NCI-H345 (cell line): ENCODE measurements at regions not wholly inside any gene's neighbourhood (a gene's known extent, or its start where the extent isn't known, plus 50 kb on each side); places are given as distances from the start of the nearest gene placed in this dataset.
"Not testable (repeated sequence)": the region's sequence is repeated elsewhere in the genome, so short reads cannot be mapped to it uniquely, and the experiment has no call there.

Experiments
- DNase-seq: peaks from one replicate; lab custom pipeline; 2025; lab: John Stamatoyannopoulos, UW

DNA sequence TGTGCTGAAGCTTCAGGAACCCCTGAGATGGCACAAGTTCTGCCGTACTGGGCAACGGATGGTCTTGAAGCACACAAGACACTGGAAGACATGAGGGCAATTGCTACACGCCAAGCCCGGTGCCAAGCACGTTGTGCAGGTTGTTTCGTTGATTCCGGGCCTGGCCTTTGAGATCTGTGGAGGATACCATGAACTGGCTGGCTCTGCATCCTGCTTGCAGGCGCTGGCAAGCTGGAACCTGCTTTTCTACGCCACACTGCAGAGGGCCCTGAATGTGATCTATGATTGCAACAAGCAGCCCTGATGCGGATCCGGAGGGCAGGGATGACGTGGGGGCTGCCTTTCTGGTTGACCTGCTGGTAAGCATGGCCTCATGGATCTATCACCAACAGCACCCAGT lies 262.5 kb upstream of the ATP10A start:
- no peak for DNase-seq

DNA sequence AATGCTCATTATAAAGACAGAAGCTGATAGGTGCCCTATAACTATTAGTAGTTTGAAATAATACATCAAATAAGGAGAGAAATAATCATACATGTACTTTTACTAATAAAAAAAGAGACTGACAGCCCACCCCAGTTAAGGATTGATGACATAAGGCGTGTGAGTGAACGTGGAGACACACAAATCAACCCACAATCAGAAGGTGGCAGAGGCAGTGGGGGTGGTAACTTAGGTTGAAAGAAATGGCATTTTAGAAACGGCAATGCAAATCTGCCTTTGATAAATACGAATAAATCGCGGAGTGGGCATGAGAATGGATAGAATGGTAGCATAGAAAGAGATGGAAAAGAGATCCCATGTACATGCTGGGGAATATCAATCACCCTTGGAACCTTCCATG lies 256.2 kb upstream of the ATP10A start:
- DNase-seq = no peak

DNA sequence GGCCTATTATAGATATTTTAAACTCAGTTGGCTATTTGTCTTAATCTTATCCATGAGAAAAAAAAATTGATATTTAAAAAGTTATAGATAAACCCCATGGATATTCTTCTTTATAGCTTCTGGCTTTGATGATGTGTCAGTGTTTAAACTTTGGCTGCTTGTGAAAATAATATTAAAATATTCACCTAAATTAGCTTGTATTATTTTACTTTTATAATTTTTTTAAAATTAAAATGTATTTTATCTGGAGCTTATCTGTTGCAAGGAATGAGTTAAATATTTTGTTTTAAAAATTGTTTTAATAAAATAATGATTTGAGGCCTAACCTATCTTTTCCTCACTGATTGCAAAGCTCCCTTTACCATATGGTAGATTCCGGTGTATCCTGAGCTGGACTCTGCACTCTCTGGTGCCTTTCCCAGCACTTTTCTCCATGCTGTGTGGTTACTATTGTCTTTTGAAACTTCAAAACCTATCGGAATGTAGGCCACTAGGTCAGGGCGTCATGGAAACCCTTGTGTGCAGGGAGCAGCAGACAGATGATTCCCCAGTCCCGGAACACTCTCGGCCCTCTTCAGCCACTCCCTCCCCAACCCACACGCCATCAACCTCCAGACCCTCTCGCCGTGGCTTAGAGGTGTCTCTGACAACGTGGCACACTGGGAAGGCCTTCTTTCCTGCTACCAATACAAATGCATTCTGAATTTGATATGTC lies 252.3 kb upstream of the ATP10A start:
- no peak for DNase-seq

DNA sequence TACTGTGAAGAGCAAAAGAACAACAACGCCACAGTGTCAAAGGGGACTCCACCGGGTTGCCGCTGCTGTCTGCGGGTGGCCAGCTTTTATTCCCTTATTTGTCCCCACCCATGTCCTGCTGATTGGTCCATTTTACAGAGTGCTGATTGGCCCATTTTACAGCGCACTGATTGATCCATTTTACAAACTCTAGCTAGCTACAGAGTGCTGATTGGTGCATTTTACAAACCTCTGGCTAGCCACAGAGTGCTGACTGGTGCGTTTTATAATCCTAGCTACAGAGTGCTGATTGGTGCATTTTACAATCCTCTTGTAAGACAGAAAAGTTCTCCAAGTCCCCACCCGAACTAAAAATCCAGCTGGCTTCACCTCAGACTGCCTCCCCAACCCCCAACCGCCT lies 251.0 kb upstream of the ATP10A start:
- DNase-seq = not testable (repeated sequence)

DNA sequence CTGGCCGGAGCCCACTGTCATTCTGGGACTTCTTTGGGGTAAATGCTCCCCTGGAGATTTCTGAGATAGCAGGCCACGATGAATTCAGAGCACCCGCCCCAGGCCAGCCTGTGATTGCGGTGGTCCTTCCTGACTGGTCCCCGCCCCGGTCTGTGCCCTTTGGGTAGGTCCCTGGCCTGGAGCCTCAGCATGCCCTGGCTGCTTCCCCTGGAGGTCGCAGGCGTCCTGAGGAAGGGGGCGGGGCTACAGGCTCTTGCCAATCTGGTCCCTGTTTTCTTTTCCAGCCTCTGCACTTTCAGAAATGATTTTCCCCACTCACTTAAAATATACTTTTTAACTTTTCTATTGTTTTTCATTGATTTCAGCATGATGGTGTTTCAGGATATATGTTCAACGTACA lies 250.2 kb upstream of the ATP10A start:
- DNase-seq = no peak

DNA sequence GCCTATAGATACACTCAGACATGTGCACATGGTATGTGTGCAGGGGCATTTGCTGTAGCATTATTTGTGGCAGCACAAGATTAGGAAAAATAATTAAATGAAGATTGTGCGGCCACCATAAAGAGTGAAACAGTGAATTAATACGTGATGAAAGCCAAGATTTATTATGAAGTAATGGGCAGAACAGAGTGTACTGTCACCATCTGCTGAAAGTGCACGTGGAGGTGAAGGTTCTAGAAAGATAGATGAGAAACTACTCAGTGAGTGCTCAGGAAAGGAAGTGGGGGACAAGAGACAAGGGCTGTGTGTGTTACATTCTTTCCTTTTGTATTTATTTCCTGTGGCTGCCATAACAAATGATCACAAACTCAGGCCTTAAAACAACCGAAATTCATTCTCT lies 246.1 kb upstream of the ATP10A start:
- DNase-seq = no peak

DNA sequence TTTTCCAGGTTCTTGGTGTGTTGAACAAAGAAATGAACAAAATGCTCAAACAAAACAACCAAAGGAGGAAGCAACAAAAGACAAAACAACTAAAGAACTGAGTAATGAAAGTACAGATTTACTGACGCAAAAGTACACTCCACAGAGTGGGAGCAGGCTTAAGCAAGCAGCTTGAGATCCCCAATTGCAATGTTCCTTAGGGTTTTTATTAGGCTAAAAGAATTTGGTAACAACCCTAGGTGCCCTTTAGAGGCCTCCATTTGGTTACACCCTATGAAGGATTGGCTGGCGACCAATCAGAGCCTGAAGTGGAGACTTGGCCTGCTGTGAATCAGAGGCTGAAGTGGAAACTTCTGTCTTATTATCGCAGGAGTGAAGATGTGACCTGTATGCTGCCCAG lies 243.4 kb upstream of the ATP10A start:
- DNase-seq = no peak

DNA sequence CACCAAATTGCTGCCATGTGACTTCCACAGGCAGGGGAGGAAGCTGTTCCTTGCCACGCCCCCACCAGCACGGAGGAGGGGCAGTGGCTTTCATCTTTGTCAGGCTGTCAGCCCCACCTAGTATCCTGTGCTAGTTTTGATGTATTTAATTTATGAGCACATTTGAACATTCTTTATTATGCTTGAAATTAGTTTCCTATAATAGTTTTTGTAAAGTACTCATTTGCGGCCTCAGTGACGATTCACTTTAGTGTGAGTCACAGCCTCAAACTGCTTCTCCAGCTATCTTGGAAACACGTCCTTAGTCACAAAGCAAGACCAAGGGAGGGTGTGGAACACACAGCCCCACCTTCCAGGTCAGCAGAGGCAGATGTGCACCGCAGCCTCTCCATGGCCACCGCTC lies 239.9 kb upstream of the ATP10A start:
- no peak for DNase-seq

DNA sequence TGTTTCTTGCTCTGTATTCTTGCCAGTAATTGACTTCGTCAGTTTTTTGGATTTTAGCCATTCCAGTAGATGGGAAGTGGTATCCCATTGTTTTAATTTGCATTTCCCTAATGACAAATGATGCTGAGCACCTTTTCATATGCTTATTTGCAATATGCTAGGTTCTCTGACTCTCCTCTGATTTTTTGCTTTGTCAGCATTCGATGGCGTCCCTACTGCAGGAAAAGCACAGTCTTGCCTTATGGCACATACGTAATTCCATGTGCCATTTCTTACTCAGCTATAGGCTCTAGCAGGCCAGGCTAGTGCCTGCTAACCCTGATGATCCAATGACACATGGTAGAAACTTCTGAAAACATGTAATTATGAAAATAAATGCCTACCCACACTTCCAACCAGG lies 239.2 kb upstream of the ATP10A start:
- no peak for DNase-seq

DNA sequence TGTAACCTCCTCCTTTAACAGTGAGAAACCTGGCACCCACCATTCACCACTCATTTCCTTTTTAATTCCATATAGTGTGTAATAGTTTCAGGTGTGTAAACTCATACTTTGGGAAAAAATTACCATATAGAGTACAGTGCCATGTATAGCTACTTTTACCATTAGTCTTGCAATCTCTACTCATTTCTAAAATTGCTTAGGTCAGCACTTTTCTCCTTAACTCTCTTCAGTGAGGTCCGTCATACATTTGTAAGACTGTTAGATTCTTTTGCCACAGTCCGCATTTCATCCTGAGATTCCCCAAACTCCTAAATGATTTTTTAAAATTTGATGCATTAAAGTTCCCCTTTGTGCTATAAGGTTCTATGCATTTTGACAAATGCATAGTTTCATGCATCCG lies 238.3 kb upstream of the ATP10A start:
- no peak for DNase-seq

DNA sequence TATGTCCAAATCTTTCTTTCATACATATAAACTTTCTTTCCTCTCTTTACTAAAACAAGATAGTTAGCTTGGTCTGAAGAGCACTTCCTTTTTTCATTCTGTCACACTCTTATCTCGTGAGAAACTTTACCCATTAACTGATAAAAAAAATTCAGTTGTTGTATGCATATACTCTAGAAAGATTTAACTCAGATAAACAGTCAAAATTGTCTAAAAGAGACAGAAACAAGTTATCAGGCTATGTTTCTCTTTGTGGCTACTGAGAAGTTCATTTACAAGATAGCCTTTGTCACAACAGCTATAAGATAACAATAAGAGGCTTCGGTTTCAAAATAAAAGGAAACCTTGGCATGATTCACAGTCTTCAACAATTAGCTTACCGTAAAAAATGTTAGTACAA lies 235.7 kb upstream of the ATP10A start:
- no peak for DNase-seq

DNA sequence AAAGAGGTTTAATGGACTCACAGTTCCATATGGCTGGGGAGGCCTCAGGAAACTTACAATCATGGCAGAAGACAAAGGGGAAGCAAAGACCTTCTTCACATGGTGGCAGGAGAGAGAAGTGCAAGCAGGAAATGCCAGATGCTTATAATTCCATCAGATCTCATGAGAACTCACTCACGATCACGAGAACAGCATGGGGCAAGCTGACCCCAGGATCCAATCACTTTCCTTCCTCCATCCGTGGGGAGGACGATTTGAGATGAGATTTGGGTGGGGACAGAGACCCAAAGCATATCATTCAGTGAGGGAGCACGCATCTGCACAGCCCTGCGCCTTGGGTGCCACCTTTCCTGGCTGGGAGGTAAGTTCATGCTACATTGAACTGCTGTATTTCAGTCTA lies 234.1 kb upstream of the ATP10A start:
- no peak for DNase-seq

DNA sequence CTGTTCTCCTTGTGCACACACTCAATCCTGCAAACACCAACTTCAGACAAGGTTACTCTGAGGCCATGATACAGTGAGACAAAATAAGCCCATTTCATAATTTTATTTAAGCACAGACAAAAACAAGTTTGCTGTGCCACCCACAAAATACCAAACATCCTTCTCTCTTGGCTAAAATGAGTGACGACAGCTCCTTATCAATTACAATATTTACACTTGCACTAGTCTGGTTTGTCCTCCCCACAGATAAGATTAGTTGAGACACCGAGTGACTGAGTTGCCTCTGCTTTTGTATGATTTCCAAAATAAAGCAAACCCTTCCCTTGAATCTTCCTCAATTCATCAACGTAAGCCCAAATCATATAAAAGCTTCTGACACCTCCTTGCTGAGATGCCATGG lies 233.5 kb upstream of the ATP10A start:
- DNase-seq = no peak

DNA sequence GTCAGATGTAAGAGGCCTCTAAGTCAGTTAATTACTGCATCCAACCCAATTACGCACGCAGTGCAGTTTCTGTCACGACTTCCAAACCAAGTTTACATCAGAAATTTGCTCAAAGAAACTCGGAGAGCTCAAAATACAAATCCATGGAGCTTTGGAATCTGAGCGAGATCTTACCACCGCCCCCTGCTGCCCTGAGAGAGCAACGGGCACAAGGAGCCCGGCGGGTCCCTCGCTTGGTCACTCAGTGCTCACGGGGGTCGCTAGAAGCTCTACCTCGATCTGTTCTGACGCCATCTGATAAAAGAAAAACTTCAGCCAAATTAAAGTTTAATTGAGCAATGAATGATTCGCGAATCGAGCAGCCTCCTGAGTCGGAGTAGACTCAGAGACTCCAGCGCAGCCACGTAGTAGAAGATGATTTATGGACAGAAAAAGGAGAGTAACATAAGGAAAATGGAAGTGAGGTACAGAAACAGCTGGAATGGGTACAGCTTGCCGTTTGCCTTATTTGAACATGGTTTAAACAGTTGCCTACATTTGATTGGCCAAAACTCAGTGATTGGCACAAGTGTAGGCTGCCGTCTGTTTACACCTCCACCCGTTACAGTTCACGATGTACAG lies 232.7 kb upstream of the ATP10A start:
- DNase-seq = no peak

DNA sequence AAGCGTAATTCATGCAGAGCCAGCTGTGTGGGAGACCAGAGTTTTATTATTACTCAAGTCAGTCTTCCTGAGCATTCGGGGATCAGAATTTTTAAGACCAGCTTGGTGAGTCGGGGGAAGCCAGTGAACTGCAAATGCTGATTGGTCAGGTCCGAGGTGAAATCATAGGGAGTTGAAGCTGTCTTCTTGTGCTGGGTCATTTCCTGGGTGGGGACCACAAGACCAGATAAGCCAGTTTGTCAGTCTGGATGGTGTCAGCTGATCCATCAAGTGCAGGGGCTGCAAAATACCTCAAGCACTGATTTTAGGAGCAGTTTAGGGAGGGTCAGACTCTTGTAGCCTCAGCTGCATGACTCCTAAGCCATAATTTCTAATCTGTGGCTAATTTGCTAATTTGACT lies 228.1 kb upstream of the ATP10A start:
- no peak for DNase-seq

DNA sequence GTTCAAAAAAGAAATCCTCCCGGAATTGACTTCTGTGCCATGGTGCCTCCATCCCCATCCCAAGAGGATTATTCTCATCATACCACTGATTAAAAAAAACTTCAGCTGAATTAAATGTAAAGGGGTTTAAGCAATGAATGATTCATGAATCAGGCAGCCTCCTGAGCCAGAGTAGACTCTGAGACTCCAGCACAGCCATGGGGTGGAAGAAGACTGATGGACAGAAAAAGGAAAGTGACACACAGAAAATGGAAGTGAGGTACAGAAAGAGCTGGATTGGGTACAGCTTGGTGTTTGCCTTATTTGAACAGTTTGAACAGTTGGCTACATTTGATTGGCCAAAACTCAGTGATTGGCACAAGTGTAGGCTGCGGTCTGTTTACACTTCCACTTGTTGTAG lies 224.8 kb upstream of the ATP10A start:
- DNase-seq = no peak

DNA sequence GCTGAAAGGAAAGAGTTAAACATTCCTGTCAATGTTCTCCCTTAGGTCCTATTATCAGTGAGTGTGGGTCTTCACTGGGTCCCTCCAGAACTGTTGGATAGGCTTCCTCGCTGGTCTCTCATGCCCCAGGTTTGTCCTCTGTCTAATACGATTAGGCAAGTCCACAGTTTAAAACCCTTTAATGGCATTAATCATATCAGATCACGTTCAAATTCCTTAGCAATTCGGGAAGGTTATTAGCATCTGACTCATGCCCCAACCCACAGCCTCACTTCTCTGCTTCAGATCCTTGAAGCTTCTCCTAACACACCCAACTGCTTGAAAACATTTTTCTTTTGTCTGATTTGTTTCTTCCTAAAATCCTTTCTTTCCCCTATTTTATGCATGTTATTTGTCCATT lies 224.3 kb upstream of the ATP10A start:
- DNase-seq = no peak

DNA sequence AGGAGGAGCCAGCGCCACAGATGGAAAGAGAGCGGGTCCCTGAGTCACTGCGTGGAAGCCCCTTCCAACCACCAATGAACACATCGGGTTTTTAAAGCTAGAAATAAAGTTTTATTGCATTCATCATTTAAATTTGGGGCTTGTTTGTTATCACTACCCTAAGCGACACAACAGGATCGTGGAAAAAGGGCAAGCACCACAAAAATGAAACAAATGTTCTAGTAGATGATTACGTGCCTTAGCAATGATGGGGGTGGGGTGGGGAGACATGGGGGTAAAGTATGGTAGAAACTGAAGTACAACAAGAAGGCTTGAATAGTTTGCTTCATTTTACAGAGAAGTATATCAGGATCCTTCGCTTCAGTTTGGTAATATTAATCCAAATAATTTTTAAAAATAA lies 221.6 kb upstream of the ATP10A start:
- no peak for DNase-seq

DNA sequence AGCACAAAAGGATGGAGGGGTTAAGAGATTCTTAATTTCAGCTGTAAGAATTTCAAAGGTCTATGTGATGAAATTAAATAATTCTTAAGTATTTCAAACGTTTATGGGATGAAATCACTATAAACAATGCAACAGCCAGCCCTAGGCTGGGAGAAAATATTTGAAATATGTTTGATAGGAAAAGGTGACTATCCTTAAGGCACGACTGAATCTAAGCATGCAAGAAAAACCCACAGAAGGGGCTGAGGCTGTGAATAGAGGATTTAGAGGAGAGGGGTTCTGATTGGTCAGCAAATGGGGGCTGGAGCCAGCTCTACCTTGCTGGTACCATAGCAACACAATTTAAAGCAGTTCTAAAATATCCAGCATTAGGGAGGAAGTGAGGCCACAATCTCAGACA lies 220.8 kb upstream of the ATP10A start:
- DNase-seq = no peak

DNA sequence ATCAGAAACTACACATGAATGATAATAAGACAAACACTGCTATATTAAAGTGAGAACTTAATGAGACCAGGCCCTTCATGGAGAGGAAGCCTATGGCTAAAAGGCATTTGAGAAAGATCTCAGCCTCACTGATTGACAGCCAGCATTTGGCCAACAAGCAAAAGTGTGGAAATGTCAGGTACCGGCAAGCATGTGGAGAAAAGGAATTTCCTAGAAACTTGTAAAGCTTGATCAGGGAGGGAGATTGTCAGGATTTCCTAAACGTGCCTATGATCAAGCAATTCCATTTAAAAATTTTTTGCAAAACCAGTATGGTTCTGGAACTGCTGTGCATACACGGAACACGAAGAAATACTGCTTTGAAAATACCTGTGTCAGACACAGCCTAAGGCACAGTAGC lies 220.3 kb upstream of the ATP10A start:
- DNase-seq = no peak

DNA sequence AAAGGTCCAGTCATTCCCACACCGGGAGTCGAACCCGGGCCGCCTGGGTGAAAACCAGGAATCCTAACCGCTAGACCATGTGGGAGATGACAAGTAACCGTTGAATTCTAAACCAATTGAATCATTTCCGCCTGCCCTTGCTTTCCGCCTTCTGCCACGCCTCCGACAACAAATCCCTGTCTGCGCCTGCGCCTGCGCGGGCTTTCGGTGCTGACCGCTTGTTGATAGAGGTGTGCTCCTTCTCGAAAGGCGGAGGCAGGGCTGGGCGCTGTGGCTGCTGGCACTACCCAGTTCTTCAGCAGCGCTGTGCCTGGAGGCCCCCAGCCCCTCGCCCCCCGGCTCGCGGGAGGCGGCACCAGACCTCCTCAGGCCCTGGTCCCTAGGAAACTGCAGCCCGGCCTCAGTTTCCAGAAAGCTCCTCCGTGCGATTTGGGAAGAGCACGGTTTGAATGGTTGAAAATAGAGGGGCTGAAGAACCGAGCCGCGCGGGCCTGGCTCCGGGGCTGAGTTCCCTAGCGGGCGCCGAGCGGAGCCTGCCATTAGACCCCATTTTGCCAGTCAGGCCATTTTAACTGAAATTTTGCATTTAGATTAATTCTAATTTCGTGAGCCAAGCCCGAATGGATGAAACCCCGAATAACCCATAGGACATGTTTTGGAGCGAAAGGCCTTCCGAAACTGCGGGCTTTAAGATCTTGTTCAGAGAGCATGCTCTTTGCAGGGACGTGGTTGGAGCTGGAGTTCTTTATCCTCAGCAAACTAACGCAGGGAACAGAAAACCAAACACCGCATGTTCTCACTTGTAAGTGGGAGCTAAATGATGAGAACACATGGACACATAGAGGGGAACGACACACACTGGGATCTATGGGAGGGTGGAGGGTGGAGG lies 219.3 kb upstream of the ATP10A start:
- peak; percentile 23 for DNase-seq

DNA sequence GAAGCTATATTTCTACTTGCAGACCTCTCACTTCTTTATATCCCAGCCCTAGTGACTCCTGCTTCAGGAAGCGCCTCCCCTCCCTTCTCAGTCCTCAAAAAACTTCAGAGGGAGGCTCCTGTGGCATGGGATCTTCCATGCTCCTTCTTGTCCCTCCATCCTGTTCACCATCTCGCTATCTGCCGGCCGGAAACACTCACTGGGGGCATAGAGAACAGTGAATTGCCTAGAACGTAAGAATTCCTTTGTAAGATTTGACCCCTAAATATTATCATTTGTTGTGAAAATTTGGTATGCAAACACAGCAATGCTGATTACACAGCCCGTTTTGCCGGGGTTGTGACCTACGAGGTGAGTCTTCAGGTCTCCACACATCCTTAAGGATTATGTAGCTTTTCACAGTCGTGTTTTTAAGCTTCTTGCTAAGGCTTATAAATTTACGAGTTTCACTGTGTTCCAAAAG lies 218.7 kb upstream of the ATP10A start:
- no peak for DNase-seq

DNA sequence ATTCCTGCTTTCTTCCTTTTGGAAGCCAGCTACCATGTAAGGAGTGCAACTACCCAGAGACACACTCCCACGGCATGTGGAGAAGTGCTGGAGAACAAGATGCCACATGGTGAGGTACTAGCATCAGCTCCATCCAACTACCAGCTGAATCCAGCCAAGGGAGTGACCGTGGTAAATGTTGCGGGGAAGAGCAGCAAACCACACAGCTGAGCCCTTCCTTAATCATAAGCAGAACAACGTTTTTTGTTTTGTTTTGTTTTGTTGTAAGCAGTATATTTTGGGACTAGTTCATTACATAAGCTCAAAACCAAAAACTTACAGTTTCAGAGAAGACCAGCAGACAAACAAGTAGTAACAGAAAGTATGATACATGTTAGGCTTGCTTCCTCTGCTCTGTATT lies 212.6 kb upstream of the ATP10A start:
- DNase-seq = no peak
